GM10266 (cell line): ENCODE measurements at regions not wholly inside any gene's neighbourhood (a gene's known extent, or its start where the extent isn't known, plus 50 kb on each side); places are given as distances from the start of the nearest gene placed in this dataset.
"Not testable (repeated sequence)": the region's sequence is repeated elsewhere in the genome, so short reads cannot be mapped to it uniquely, and the experiment has no call there.

Experiments used
- DNase-seq: peaks from one replicate; pipeline ENCODE4 v3.0.0; 2012; ENCODE audit errors: extremely low spot score
- CTCF ChIP-seq: IDR thresholded peaks from 2 replicates; pipeline ENCODE4 v1.5.1; 2012; ENCODE audit warnings: mild to moderate bottlenecking, low read depth; ENCODE audit not compliant: control insufficient read depth, insufficient read depth; ENCODE audit errors: missing control alignments

- no peak for TF ChIP-seq CTCF
- DNase-seq = no peak
These were observed 164.9 kb upstream of the USP9X start for GRCh38 chrX:40920351-40920750.

GRCh38 chrX:40922307-40922706 is 162.9 kb upstream of the USP9X start:
- DNase-seq = no peak
- TF ChIP-seq CTCF = no peak

- DNase-seq = not testable (repeated sequence)
These were observed 158.4 kb upstream of the USP9X start for GRCh38 chrX:40926739-40927427.

GRCh38 chrX:40928076-40928475 is 157.2 kb upstream of the USP9X start:
- no peak for DNase-seq
- TF ChIP-seq CTCF = no peak

- peak; percentile 10 for DNase-seq
These were observed 153.3 kb upstream of the USP9X start for GRCh38 chrX:40931921-40932320.

GRCh38 chrX:40933132-40933705 is 152.0 kb upstream of the USP9X start:
- peak; percentile 21 for DNase-seq
- TF ChIP-seq CTCF = no peak

More at GRCh38 chrX:40931921-40932320, 153.3 kb upstream of the USP9X start:
- TF ChIP-seq CTCF = no peak

GRCh38 chrX:40933706-40934425 is 151.4 kb upstream of the USP9X start:
- TF ChIP-seq CTCF = no peak
- DNase-seq = no peak
